ENCODE measurements at regions not wholly inside any gene's neighbourhood (a gene's known extent, or its start where the extent isn't known, plus 50 kb on each side); places are given as distances from the start of the nearest gene placed in this dataset.
A peak's percentile ranks its signal among the peaks of the same experiment; 100 is the strongest.
"Not testable (repeated sequence)": the region's sequence is repeated elsewhere in the genome, so short reads cannot be mapped to it uniquely, and the experiment has no call there.

DNA sequence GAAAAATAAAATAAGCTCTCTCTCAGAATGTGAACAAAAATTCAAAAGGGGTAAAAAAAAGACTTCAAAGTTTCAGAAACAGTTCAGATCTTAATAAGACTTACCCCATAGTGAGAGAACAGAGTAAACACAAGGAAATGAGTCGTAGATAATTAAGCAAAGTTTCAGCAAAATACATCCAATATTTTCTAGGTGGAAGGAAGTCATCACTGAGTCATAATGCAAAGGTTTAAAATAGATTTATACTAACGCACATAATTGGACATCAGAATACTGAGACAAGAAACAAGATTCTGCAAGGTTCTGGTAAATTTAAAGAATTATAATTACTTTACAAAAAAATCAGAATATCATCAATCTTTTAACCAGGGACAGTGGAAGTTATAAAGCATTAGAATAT, 1370.7 kb upstream of the ATXN8OS start:
- no peak for DNase-seq

DNA sequence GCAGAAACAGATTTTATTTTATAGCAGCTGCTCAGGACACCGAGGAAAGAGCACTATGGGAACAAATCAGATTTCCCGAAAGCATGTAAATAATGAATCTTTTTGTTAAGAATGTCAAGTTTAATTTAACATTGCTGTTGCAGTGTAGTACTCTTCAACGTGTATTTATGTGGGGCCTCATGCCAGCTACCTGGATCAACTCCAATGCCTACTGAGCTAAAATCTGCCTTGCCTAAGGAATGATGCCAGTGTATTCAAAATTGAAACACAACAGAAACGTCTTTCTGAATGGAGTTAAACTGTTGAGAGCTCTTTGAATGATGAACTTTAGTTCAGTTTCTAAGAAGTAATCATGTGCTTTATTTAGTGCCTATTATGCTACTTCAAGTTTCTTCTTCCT, 1379.8 kb upstream of the ATXN8OS start:
- DNase-seq = peak; percentile 39 to 79

DNA sequence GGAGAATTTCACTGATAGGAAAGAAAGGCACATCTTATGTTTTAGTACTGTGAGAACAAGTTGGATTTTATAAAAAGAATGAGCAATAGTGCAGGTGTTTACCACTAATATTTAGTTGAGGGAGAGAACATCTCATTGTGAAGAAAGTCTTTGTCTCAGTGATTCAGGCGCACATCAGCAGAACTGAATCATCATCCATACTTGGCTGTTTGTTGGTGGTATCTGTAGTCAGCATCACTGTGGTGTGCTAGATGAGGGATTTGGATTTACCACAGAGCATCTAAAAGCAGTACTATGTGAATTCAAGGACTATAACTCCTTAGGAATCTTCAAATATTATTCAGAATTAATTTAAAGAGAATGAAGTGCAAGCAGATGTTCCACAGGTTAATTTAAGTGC, 1380.5 kb upstream of the ATXN8OS start:
- peak in 1 of 2 experiments; percentile 25 for DNase-seq

DNA sequence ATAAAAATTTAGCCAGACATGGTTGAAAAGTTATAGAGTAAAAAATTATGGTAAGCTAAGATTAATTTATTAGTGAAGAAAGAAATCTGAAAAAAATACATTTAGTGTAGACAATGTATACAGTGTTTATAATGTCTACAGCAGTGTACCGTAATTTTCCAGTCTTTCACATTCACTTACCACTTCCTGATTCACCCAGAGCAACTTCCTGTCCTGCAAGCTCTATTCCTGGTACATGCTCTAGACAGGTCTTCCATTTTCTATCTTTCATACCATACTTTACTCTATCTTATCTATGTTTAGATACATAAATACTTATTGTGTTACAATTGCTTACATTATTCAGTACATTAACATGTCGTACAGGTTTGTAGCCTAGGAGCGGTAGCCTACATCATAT, 1387.8 kb upstream of the ATXN8OS start:
- DNase-seq = no peak

DNA sequence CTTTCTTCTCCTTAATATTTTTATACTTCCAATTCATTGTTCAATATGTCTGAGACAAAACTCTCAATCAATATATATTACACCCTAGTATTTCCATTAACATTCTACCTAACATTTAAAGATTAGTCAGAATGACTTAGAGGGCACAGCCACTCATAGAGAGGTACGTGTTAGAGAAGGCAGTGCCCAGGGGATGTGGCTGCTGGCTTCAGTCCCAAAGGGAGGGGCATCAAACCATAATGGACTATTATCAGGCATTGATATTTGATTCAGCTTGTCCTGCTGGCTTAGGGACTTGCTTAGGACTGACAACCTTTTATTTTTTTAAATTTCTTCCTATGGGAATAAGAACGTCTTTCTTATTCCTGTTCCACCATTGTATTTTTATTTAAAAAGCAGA, 1392.0 kb upstream of the ATXN8OS start:
- no peak for DNase-seq

DNA sequence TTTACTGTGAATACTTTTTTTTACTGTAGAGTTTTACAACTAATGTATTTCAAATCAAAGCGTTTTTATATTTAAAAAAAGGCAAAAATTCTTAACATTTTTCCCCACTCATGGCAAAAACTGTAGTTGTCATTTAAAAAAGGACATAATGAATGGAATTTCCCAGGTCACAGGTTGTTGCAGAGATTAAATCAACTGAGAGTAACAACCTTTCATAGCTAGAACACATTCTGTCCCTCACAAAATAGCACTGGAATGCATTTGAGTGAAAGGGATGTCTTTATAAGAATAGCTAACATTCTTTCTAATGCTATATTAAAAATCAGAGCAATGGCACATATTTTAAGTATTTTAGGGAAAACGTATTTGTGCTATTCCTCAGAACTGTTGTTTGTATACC, 1393.3 kb upstream of the ATXN8OS start:
- no peak for DNase-seq

DNA sequence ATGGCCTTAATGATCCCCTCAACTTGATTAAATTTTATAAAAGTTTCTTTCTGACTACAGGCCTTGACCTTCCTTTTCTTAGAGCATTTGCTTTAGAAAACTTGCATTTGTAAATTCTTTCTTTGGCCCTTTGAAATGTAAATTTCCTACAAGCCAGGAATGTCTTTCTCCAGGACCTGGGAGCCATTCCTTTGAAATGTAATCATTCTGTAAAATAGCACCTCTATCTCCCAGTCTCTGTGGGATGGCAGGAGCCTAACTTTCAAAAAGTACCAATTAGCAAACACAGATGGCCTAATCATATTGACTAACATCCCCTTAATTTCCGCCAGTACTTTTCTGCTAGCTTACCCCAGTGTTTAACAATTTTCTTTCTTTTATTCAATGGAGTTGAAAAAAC, 1394.2 kb upstream of the ATXN8OS start:
- DNase-seq = no peak

DNA sequence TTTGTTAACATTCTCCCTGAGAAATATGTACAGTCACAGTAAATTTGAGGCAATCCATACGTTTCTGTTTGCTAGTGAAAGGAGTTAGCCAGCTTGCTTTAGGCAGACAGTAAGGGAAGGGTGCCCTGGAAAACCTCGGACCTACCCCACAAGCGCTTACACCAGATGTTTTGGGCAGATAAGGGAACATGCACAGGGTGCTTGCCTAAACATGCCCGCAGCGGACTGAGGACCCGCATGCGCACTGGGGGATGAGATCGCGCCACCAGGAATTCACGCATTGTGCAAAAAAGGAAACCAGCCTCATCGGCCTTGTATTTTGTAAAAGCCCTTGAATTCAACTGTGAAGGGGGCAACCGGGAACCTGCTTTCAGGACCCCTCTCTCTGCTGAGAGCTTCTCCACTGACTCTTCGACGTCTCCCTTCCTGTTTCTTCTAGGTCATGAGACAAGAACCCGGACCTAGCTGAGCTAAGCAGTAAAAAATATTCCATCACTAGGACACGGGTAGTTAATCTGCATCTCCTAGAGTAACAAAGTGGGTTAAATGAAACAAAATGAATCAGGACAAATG, 1399.2 kb upstream of the ATXN8OS start:
- no peak for DNase-seq

DNA sequence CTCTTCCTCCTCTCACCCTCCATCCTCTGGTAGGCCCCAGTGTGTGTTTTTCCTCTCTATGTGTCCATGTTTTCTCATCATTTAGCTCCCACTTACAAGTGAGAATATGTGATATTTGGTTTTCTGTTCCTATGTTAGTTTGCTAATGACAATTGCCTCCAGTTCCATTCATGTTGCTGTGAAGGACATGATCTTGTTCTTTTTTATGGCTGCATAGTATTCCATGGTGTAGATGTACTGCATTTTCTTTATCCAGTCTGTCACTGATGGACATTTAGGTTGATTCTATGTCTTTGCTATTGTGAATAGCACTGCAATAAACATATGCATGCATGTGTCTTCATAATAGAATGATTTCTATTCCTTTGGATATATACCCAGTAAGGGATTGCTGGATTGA, 1401.6 kb upstream of the ATXN8OS start:
- DNase-seq = not testable (repeated sequence)

DNA sequence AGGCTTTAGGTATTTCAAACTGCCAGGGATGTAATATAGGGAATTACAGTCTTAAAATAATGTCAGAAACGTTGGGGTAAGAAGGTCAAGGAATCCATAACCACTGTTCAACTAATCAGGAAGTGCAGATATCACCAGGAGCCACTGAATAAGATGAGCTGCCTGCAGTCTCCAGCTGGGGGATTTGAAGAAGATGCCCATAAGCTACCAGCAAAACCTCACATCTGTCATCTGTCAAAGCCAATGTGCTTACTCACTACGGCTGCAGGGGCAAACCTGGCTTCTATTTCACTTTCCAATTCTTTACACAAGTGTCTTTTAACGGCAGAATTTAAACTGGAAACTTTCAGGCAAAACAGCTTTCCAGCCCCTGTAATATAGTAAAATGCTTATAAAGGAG, 1410.1 kb upstream of the ATXN8OS start:
- DNase-seq = no peak

DNA sequence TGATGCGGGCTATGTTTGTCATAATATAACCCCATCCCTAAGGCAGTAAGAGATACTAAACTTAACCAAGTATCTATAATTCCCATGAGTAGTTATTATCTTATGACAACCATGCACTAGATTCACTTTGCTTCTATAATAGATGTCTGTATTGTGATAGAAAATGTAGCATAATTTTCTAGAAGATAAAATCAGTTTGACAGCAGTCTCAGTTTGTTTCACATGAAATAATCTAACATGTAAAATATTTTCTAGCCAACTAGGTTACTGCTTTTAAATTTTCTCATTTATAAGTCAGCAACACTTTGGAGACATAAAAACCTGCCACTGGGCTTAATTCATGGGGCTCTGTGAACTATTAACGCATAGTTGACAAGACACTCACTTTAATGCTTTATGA, 1410.7 kb upstream of the ATXN8OS start:
- no peak for DNase-seq

DNA sequence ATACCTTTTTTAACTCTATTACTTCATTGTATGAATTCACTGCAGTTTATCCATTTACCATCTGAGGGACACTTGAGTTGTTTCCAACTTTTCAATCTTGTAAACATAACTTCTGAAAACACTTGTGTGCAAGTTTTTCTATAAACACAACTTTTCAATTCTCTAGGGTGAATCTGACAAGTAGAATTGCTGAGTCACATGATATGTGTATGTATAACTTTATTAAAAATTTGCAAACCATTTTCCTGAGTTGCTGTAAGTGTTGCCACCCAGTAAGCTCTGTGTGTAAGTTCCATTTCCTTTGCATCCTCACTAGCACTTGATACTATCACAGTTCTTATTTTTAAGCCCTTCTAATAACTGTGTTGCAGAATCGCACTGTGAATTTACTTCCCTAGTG, 1415.6 kb upstream of the ATXN8OS start:
- no peak for DNase-seq

DNA sequence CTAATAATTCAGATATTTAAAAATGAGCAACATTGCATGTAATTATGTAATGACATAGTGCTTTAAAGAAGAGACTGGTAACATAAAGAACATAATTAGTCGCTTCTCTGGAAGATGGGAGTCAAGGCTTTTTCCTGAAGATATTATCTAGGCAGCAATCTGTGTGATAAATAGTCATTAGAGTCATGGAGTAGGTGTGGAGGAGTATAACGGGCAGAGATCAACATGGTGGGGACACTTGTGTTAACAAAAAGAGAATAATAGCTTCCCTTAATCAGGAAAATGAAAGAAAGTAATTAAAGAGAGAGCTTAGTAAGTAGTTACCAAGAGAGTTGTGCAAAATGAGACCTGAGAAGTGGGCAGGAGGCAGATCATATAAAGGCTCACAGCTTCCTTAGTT, 1417.1 kb upstream of the ATXN8OS start:
- DNase-seq = no peak

DNA sequence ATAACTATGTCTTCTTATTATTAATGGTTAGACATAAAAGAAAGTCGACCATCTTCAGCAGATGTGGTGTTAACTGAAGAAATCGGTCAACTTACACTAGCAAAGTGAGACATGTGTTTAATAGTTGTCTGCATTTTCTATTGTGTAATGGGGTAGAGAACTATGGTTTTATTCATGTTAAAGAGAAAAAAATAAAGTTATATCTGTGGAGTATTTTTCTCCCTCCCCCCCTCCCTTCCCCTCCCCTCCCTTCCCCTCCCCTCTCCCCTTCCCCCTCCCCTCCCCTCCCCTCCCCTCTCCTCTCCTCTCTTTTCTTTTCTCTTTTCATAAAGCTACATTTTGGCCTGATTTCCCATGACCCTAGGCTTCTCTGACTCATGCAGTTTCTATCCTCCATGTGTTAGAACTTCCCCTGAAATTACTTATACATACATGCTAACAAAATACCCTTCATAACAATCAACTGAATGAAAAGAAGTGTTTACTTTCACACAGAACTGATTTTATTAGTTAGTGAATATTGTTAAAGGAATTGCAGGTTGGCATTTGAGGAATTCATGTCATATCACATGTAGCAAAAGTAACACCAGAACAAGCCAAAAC, 1431.0 kb upstream of the ATXN8OS start:
- no peak for DNase-seq

DNA sequence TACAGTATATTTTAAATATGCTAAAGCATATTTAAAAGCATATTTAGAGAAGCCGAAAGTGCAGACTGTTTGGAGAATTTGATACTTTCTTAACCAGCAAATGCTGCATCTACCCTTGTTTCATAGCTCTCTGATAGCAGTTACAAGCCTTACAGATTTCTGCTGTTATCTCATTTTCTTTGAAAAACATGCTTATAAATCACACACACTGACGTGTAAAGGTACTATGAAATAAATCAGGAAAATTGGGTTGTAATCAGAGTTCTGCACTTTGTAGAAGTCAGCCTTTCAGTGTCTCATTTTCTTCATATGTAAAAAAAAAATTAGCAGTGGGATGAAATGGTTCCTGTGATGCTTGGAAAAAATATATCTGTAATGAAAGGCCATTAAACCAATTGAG, 1432.4 kb upstream of the ATXN8OS start:
- DNase-seq = no peak

DNA sequence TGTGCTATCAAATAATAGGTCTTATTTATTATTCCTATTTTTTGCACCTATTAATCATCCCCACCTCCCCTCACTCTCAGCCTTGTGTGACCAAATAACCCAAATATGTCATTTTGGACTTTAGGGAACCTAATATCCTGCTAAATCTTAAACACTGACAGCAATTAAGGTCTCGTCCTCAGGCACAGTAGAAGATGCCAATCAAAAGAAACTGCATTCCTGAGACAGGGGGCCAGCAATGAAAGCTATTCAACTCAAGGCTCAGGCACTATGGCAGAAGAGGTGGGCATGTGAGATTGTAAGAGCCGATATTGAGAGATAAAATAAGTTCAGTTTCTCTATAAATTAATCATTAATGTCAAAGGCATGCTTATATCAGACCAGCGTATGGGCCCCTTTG, 1437.7 kb upstream of the PCDH9 start:
- DNase-seq = no peak

DNA sequence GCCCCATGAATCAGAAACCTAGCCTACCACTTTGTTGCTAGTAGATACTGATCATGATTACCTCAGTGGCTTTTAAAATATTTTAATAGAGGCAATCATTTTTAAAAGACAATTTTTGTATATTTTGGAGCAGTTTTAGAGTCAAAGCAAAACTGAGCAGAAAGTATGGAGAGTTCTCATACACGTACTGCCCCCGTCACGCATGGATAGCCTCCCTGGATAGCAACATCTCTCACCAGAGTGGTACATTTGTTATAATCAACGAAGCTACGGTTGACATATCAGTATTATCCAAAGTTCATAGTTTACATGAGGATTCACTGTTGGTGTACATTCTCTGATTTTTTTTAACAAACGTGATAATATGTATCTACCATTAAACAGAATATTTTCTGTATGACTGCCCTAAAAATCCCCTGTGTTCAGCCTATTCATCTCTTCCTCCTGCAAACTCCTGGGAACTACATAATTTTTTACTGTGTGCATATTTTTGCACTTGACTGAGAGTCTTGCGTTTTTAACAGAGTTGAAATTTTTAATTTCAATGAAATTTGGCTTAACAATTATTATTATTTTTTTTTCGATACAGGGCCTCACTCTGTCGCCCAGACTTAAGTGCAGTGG, 1436.8 kb upstream of the PCDH9 start:
- no peak for DNase-seq

DNA sequence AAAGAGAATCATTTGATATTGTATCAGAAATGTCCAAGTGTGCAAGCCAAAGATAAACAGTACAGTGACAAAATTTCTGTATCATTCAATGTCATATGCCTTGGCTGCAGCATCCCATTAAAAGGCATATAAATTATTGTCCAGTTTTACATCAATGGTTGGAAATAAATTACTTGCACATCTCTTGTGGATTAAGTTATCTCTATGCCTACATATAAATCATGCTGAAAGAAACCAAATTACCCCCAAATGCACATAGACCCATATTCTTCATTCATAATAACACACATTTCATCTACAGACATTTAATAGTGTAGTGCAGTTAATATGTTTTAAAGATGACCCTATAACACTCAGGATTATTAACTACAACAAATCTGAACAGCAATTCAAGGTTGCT, 1415.7 kb upstream of the PCDH9 start:
- DNase-seq = no peak

DNA sequence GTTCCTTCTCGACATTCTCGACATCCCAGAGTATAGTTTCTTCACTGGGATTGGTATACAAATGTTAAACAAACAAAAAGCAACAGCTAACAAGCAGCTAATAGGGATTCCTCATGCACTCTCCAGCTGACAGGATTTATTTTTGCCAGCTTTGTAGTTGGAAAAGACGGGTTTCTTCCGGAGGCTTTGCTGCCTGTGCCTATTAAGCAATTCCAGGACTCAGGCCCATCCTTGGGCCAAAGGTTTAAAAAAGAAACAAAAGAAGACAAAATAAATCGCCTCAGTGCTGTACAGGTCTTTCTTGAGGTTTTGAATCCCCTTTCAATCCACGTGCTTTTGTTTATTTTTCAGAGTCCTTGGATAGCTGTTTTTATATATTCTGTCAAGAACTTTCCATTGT, 1414.5 kb upstream of the PCDH9 start:
- no peak for DNase-seq

DNA sequence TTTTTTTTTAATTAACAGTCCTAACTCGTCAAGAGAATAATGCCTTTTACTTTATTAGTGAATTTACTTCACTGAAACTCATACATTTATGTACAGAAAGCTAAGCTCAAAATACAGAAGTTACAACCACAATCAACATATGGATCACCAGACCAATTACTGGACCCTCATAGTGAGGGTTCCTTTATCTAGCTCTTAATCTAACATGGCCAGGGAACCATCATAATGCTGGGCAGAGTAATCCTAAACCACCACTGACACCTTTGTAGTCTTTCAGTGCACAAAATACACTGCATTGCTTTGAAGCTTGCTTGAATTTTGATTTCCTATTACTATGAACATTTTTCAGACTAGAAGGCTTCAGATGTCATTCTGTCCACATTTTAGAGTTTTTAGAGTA, 1406.6 kb upstream of the PCDH9 start:
- DNase-seq = no peak

DNA sequence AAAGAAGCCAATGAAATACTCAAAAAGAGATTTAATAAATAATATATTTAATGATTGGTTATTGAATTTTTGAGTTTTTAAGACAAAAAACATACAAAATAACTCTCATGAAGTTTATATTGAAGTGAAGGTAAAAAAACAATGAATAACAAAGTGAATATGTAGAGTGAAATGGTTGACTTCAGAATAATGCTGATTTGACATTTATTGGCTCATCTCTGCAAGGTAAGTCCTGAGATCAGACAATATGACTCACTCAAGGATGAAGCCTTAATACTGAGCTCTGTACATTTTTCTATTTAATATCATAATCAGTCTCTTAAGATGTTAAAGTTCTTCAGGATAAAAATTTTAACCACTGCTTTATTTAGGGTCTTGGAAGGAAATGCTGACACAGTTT, 1398.9 kb upstream of the PCDH9 start:
- DNase-seq = no peak

DNA sequence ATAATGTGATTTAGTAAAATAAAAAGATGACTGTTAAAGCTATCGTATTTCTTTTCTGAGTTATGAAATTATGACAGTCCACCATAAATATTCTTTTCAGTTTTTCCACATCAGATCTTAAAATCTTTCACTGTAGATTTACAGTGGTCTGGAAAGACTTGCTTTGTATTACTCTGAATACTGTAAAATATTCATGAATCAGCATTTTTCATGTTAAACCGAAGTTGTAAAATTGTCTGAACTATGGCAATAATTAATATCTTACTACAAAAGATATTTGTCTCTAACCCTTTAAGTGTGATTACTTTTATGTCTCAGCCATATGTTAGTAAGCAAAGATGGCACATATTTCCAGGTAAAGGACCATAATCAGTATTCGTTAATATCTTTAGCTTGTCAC, 1397.2 kb upstream of the PCDH9 start:
- no peak for DNase-seq

DNA sequence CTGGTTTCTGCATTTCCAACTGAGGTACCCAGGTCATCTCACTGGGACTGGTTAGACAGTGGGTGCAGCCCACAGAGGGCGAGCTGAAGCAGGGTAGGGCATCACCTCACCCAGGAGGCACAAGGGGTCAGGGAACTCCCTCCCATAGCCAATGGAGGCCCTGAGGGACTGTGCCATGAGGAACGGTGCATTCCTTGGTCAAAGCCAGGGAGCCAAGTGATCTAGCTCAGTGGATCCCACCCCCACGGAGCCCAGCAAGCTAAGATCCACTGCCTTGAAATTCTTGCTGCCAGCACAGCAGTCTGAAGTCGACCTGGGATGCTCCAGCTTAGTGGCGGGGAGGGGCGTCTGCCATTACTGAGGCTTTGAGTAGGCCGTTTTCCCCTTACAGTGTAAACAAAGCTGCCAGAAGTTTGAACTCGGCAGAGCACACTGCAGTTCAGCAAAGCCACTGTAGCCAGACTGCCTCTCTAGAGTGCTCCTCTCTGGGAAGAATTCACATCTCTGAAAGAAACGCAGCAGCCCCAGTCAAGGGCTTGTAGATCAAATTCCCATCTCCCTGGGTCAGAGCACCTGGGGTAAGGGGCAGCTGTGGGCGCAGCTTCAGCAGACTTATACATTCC, 1386.6 kb upstream of the PCDH9 start:
- DNase-seq = no peak

DNA sequence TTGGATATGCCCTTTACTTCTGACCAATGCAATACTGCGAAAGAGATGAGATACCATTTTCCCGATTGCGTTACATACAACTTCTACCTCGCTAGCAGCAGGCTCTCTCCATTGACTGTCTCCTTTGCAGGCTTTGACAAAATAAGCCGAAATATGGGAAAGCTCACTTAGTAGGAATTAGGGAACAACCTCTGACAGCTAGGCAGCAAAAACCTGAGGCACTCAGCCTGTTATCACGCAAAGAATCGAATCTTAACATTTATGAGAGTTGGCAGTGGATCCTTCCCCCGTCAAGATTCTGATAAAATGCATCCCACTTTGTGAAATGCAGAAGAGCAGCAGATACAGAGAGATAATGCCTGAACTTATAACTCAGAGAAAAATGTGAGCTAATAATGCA, 1379.5 kb upstream of the PCDH9 start:
- DNase-seq = no peak

DNA sequence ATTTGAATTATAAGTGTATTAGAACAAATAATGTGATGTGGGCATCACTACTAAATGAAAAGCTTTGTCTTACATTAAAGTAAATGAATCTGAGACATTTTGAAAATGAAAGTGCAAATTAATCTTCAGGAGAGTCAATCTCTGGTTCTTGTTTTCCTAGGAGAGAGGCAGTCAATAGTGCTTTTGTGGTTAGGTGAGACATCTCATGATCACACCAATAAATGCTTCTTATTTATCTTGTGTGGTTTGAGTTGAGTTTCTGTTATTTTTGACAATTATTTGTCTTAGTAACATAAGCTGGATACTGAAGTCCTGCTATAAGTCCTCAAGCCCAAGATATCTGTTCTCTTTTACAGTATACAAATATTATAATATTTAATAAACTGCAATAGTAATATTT, 1378.0 kb upstream of the PCDH9 start:
- DNase-seq = no peak
